Subcutaneous abdominal adipose tissue (tissue), 5 donors: ENCODE measurements at regions not wholly inside any gene's neighbourhood (a gene's known extent, or its start where the extent isn't known, plus 50 kb on each side); places are given as distances from the start of the nearest gene placed in this dataset.

ENCODE experiments used
- H3K27ac ChIP-seq: one replicate; pipeline ENCODE4 v1.7.0; 2013; ENCODE audit warnings: low read depth, mild to moderate bottlenecking, inconsistent platforms, low read length, moderate library complexity
- H3K27me3 ChIP-seq, 5 donors: one replicate each; pipeline ENCODE4 v1.7.0; 2013; ENCODE audit warnings: low read length in 5 of 5, inconsistent platforms in 1 of 5; ENCODE audit not compliant: control insufficient read depth in 5 of 5, insufficient read depth in 4 of 5
- H3K36me3 ChIP-seq, 5 donors: one replicate each; pipeline ENCODE4 v1.7.0; 2013; ENCODE audit warnings: low read length in 5 of 5; ENCODE audit not compliant: control insufficient read depth in 5 of 5, insufficient read depth in 5 of 5
- H3K4me1 ChIP-seq, 5 donors: one replicate each; pipeline ENCODE4 v1.7.0; 2013; ENCODE audit warnings: low read length in 5 of 5, mild to moderate bottlenecking in 3 of 5, moderate library complexity in 1 of 5; ENCODE audit not compliant: control insufficient read depth in 5 of 5, insufficient read depth in 5 of 5
- H3K4me3 ChIP-seq, 5 donors: one replicate each; pipeline ENCODE4 v1.7.0; 2013; ENCODE audit warnings: low read length in 5 of 5, low read depth in 1 of 5
- H3K9ac ChIP-seq, 5 donors: one replicate each; pipeline ENCODE4 v1.7.0; 2013; ENCODE audit warnings: low read length in 5 of 5, mild to moderate bottlenecking in 4 of 5, moderate library complexity in 3 of 5
- H3K9me3 ChIP-seq, 5 donors: one replicate each; pipeline ENCODE4 v1.7.0; 2013; ENCODE audit warnings: low read length in 5 of 5; ENCODE audit not compliant: control insufficient read depth in 5 of 5
- donor health status: healthy.
- donor health status: healthy.
- donor health status: healthy.
- donor health status: healthy.
- donor health status: healthy.

- Histone ChIP-seq H3K27ac (no peak overlapping the region), H3K9ac (no peak overlapping the region)
These were observed 1199.7 kb upstream of the TENM3 start for GRCh38 chr4:181043486-181043885.

GRCh38 chr4:181046809-181047208, 1196.4 kb upstream of the TENM3 start:
- H3K4me1 ChIP-seq: no peaks in the 10 kb centered on the region
- no peak overlapping the region for H3K9ac ChIP-seq
- no peak overlapping the region for H3K27ac ChIP-seq
- no peaks in the 10 kb centered on the region for H3K36me3 ChIP-seq
- H3K27me3 ChIP-seq: no peaks in the 10 kb centered on the region
- H3K9me3 ChIP-seq: no peaks in the 10 kb centered on the region
- H3K4me3 ChIP-seq: no peak overlapping the region

More at GRCh38 chr4:181043486-181043885, 1199.7 kb upstream of the TENM3 start:
- H3K4me1 ChIP-seq: no peaks in the 10 kb centered on the region
- H3K27me3 ChIP-seq: no peaks in the 10 kb centered on the region
- no peaks in the 10 kb centered on the region for H3K36me3 ChIP-seq
- H3K9me3 ChIP-seq: no peaks in the 10 kb centered on the region
- no peak overlapping the region for H3K4me3 ChIP-seq

GRCh38 chr4:181051931-181052330, 1191.3 kb upstream of the TENM3 start:
- H3K27me3 ChIP-seq: no peaks in the 10 kb centered on the region
- no peak overlapping the region for H3K9ac ChIP-seq
- H3K27ac ChIP-seq: no peak overlapping the region
- no peaks in the 10 kb centered on the region for H3K4me1 ChIP-seq
- H3K9me3 ChIP-seq: no peaks in the 10 kb centered on the region
- no peaks in the 10 kb centered on the region for H3K36me3 ChIP-seq
- no peak overlapping the region for H3K4me3 ChIP-seq

- no peaks in the 10 kb centered on the region for H3K4me1 ChIP-seq
- no peak overlapping the region for H3K9ac ChIP-seq
- no peak overlapping the region for H3K27ac ChIP-seq
- no peaks in the 10 kb centered on the region for H3K9me3 ChIP-seq
- no peaks in the 10 kb centered on the region for H3K36me3 ChIP-seq
- no peak overlapping the region for H3K4me3 ChIP-seq
- H3K27me3 ChIP-seq: no peaks in the 10 kb centered on the region
These were observed 1181.4 kb upstream of the TENM3 start for GRCh38 chr4:181061787-181062186.

DNA sequence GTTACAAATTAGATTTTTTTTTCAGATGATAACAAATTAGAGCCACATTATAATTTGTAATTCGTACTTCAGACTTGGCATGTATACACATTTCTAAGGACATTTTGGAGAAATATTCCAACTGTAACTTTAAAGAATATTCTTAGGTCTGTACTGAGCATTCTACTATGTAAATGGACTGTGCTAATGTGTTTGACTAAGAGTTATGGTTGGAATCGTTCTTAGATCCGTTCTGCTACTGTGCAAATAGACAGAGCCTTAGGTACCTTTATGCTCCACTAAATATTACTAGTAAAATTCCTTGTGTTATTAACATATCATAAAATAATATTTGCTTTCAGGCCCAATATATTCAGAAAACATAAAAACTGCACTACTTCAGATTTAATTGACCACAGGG, 1180.0 kb upstream of the TENM3 start:
- H3K27me3 ChIP-seq: no peaks in the 10 kb centered on the region
- H3K9ac ChIP-seq: no peak overlapping the region
- no peaks in the 10 kb centered on the region for H3K36me3 ChIP-seq
- H3K9me3 ChIP-seq: no peaks in the 10 kb centered on the region
- no peaks in the 10 kb centered on the region for H3K4me1 ChIP-seq
- H3K4me3 ChIP-seq: no peak overlapping the region
- no peak overlapping the region for H3K27ac ChIP-seq

- Histone ChIP-seq H3K27me3 (no peaks in the 10 kb centered on the region), H3K36me3 (no peaks in the 10 kb centered on the region), H3K9ac (no peak overlapping the region), H3K9me3 (peaks cover 0 to 10% (median 3%) of the 10 kb centered on the region in 5 donors), H3K4me1 (peaks cover 0 to 1% (median 0%) of the 10 kb centered on the region in 5 donors), H3K4me3 (no peak overlapping the region), H3K27ac (no peak overlapping the region)
These were observed 1165.9 kb upstream of the TENM3 start for GRCh38 chr4:181077341-181077740.

- H3K27me3 ChIP-seq: no peaks in the 10 kb centered on the region
- no peaks in the 10 kb centered on the region for H3K36me3 ChIP-seq
- no peak overlapping the region for H3K4me3 ChIP-seq
- no peak overlapping the region for H3K27ac ChIP-seq
- no peak overlapping the region for H3K9ac ChIP-seq
- peaks cover 0 to 10% (median 3%) of the 10 kb centered on the region in 5 donors for H3K9me3 ChIP-seq
- peaks cover 0 to 1% (median 0%) of the 10 kb centered on the region in 5 donors for H3K4me1 ChIP-seq
These were observed 1165.0 kb upstream of the TENM3 start for GRCh38 chr4:181078196-181078595.

DNA sequence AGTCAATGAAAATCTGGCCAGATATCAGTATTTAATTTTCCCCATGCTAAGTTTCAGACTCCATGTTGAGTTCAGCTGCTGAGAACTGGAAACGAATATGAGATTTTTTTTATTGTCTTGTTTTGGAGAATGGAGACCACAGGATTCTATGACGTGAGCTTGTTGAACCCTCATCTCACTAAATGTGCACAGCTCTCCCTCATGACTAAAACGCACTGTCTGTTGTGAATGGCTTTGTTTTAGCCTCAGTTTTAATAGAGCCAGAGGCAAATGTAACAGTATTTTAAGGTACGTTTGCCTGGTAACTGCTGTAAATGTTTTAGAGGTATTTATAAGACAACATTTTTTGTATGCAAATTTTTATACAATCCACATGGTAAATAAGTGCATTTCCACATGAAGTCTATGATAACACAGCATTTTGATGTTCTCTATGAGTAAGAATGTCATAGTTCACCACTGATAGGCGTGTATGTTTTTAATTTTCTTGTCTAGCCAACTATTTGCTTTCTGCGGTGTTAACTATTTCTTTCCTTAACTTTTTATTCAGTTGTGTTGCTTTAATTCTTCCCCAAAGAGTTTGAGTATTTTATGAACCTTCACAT, 1159.3 kb upstream of the TENM3 start:
- no peak overlapping the region for H3K9ac ChIP-seq
- H3K36me3 ChIP-seq: no peaks in the 10 kb centered on the region
- H3K27ac ChIP-seq: no peak overlapping the region
- no peaks in the 10 kb centered on the region for H3K27me3 ChIP-seq
- H3K4me3 ChIP-seq: no peak overlapping the region
- no peaks in the 10 kb centered on the region for H3K9me3 ChIP-seq
- H3K4me1 ChIP-seq: peaks cover 0 to 3% (median 0%) of the 10 kb centered on the region in 5 donors

GRCh38 chr4:181085557-181085956, 1157.6 kb upstream of the TENM3 start:
- H3K27me3 ChIP-seq: no peaks in the 10 kb centered on the region
- no peak overlapping the region for H3K4me3 ChIP-seq
- H3K4me1 ChIP-seq: peaks cover 0 to 3% (median 0%) of the 10 kb centered on the region in 5 donors
- no peak overlapping the region for H3K9ac ChIP-seq
- H3K36me3 ChIP-seq: no peaks in the 10 kb centered on the region
- no peaks in the 10 kb centered on the region for H3K9me3 ChIP-seq
- no peak overlapping the region for H3K27ac ChIP-seq

DNA sequence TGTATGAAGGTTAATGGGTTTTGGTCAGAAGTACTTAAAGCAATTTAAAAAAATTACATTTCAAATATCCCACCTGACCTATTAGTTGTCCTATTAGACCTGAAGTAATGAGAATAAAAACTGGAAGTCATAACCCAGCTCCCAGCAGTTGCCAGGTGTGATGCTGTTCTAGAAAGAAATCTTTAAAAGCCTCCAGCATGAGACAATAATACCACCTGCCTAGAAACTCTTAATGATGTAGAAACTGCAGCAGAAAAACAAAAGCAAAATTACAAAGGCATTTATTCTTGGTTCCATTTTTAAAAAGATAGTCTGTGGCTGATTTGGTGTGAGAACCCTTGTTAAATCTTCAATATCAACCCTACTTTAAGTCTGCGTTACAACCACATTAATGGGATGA, 1137.7 kb upstream of the TENM3 start:
- Histone ChIP-seq H3K36me3 (no peaks in the 10 kb centered on the region), H3K4me1 (no peaks in the 10 kb centered on the region), H3K4me3 (no peak overlapping the region), H3K9me3 (no peaks in the 10 kb centered on the region), H3K27ac (no peak overlapping the region), H3K9ac (no peak overlapping the region), H3K27me3 (no peaks in the 10 kb centered on the region)
